T-helper 1 cell (primary cell): ENCODE measurements at regions not wholly inside any gene's neighbourhood (a gene's known extent, or its start where the extent isn't known, plus 50 kb on each side); places are given as distances from the start of the nearest gene placed in this dataset.
"Not testable (repeated sequence)": the region's sequence is repeated elsewhere in the genome, so short reads cannot be mapped to it uniquely, and the experiment has no call there.

Experiments used
- DNase-seq, 5 donors: peaks; one replicate each; pipeline ENCODE4 v3.0.0-alpha.2; 2012 to 2020

GRCh38 chr18:65671621-65672415 lies 79.0 kb upstream of the CDH7 start:
- DNase-seq: no peak

- DNase-seq: not testable (repeated sequence)
Observed at GRCh38 chr18:65670145-65670544, 80.7 kb upstream of the CDH7 start.

GRCh38 chr18:65661391-65661790 lies 89.4 kb upstream of the CDH7 start:
- DNase-seq: no peak

GRCh38 chr18:65659912-65660311 lies 90.9 kb upstream of the CDH7 start:
- DNase-seq: no peak

GRCh38 chr18:65659312-65659711 lies 91.5 kb upstream of the CDH7 start:
- no peak for DNase-seq

GRCh38 chr18:65651192-65651591 lies 99.6 kb upstream of the CDH7 start:
- no peak for DNase-seq

GRCh38 chr18:65632236-65632635 lies 118.6 kb upstream of the CDH7 start:
- no peak for DNase-seq

- DNase-seq: no peak
Observed at GRCh38 chr18:65631766-65632165, 119.0 kb upstream of the CDH7 start.

GRCh38 chr18:65628390-65628789 lies 122.4 kb upstream of the CDH7 start:
- no peak for DNase-seq

- no peak for DNase-seq
Observed at GRCh38 chr18:65623676-65624075, 127.1 kb upstream of the CDH7 start.

GRCh38 chr18:65622436-65622835 lies 128.4 kb upstream of the CDH7 start:
- DNase-seq: no peak

- DNase-seq: no peak
Observed at GRCh38 chr18:65620076-65620696, 130.6 kb upstream of the CDH7 start.

- no peak for DNase-seq
Observed at GRCh38 chr18:65610939-65611338, 139.9 kb upstream of the CDH7 start.

- DNase-seq: no peak
Observed at GRCh38 chr18:65608471-65608870, 142.3 kb upstream of the CDH7 start.

GRCh38 chr18:65607161-65607560 lies 143.7 kb upstream of the CDH7 start:
- DNase-seq: no peak

- DNase-seq: no peak
Observed at GRCh38 chr18:65606551-65607130, 144.2 kb upstream of the CDH7 start.

- not testable (repeated sequence) for DNase-seq
Observed at GRCh38 chr18:65605352-65605751, 145.5 kb upstream of the CDH7 start.

- DNase-seq: no peak
Observed at GRCh38 chr18:65601775-65602174, 149.0 kb upstream of the CDH7 start.

GRCh38 chr18:65592435-65592834 lies 158.4 kb upstream of the CDH7 start:
- DNase-seq: no peak

GRCh38 chr18:65587491-65587890 lies 163.3 kb upstream of the CDH7 start:
- no peak for DNase-seq

- DNase-seq: not testable (repeated sequence)
Observed at GRCh38 chr18:65582094-65582493, 168.7 kb upstream of the CDH7 start.

GRCh38 chr18:65568866-65569265 lies 181.9 kb upstream of the CDH7 start:
- no peak for DNase-seq

- DNase-seq: no peak
Observed at GRCh38 chr18:65567372-65567771, 183.4 kb upstream of the CDH7 start.

- DNase-seq: no peak
Observed at GRCh38 chr18:65548316-65548715, 202.5 kb upstream of the CDH7 start.
